Myocyte (in vitro differentiated cells): ENCODE measurements at regions not wholly inside any gene's neighbourhood (a gene's known extent, or its start where the extent isn't known, plus 50 kb on each side); places are given as distances from the start of the nearest gene placed in this dataset.
A peak's percentile ranks its signal among the peaks of the same experiment; 100 is the strongest.

ENCODE experiments used
- DNase-seq: peaks from one replicate; pipeline ENCODE4 v3.0.0-alpha.2; 2012; ENCODE audit warnings: low read depth

DNA sequence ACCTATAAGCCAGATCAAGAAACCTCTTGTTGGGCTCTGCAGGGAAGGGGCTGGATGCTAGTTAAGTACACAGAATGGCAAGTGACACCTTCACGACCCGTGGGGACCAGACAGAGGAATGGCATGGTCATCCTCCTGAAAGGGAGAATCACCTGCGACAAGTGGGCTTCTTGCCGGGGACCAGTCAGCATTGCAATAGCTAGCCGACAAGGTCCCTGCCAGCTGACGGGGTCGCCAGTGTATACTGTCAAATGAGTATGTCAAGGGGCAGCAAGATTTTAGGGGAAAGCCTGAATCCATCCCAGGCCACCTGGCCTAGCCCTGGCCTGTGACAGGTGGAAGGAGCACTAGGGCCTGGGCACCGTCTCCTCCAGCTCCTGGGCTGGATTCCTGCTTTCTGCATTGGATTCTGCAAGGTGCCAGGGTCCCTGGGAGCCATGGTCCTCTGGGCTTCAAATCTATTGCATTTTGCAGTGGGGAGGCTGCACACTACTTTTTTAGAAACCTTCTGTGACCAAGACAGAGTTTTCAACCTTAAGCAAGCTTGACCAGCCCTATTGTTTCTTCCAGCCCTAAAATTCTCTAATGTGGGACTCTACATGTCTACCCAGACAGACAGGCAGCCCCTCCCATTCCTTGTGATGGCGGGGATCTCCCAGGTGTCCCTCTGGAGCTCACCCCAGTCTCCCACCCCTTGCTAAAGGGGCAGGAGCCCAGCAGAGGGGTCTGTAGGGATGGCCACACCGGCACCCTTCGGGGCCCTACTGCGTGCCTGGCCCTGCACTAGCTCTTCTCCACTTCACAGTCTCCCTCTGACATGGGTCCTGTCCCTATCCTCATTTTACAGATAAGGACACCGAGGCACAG lies 178.5 kb downstream of the GLI2 start:
- no peak for DNase-seq

DNA sequence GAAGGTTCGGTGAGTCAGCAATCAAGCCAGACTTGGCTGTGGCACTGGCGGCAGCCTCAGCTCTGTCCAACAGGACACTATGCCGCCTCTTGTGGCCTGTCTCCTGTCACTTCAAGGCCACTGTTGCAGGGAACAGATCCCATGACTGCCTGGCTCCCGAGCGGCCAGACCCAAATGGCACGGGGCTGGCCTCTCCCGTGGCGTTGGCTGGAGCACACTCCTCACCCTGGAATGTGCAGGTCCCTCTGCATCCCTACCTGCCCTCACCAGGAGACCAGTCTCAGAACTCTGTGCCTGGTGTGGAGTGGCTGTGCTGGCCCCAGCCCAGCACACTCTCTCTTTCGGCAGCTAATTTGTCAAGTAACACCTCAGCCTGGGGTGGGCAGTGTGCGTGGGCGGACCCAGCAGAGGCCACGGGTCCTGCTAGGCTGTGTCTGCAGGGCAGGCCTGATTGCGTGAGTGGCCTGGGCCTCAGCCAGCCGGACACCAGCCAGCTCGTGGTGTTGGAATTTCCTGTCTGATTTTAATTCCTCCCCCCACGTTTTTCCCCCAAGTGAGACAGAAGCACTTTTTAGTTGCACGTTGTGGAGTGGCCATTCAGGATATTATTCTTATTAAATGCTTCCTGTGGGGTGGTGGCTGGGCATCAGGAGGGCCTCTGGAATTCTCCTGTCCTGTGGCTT lies 179.3 kb downstream of the GLI2 start:
- DNase-seq: peak; percentile 63

DNA sequence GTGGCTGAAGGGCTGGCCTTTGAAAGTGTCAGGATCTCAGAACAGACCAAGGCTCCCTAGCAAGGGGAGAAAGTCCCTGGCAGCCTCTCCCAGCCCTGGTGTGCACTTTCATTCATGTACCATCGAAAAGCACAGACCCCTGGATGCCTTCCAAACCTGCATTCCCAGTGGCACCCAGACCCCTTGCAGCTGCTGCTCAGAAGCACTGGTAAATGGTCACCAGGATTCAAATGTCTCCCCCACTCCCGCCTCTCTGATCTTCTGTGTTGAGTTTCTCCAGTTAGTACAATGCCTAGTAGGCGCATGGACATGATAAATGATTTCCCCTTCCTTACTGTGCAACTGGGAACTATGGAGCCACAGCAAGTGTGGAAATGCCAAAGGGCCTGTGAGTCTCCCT lies 180.0 kb downstream of the GLI2 start:
- peak; percentile 63 for DNase-seq

DNA sequence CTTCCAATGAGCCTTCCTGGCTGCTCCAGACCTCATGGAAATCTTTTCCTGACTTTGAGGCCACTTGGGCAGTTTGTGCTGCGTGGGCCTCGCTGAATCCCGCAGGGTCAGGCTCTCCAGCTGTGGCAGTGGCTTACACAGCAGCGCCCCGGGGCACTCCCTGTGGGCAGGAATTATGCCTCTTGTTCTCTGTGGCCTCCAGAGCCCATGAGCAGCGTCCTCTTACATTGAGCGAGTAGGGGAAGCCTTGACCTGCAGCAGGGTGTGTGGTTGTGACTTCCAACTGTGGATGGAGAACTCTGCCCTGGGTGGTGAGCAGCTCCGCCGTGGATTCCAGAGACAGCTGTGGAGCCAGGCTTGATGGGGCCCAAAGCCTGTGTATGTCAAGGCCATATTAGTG lies 180.8 kb downstream of the GLI2 start:
- DNase-seq: peak; percentile 54

DNA sequence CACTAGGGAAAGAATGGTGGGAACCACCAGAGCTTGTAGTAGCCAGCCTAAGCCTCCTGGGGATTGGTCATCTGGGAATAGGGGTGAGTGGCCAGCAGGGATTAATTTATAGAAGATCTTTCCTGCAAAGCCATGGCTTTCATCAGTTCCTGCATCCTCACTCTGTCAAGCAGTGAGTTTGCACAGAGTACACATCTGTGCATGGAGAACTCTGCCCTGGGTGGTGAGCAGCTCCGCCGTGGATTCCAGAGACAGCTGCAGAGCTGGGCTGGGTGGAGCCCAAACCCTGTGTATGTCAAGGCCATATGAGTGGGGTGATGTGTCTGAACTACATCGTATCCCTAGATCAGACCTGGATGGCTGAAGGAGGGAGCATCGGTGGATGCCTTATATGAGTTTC lies 182.2 kb downstream of the GLI2 start:
- DNase-seq: peak; percentile 54

DNA sequence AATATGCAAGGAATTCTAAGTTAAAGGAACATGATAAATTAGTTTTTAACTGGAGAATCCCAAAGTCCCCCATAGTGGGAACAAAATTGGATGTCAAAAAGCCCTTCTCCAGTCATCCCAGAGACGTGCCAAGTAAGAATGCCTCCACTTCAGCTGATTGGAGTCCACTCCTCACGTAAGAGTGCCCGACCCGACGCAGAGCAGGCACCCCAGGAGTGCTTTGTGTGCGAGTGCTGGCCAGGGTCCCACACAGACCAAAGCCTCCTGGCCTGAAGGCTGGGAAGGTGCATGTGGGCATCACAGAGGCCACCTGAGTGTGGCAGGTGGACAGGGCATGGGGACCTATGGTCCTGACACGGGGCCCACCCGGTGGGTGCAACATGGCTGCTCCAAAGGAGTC lies 183.5 kb downstream of the GLI2 start:
- DNase-seq: no peak

DNA sequence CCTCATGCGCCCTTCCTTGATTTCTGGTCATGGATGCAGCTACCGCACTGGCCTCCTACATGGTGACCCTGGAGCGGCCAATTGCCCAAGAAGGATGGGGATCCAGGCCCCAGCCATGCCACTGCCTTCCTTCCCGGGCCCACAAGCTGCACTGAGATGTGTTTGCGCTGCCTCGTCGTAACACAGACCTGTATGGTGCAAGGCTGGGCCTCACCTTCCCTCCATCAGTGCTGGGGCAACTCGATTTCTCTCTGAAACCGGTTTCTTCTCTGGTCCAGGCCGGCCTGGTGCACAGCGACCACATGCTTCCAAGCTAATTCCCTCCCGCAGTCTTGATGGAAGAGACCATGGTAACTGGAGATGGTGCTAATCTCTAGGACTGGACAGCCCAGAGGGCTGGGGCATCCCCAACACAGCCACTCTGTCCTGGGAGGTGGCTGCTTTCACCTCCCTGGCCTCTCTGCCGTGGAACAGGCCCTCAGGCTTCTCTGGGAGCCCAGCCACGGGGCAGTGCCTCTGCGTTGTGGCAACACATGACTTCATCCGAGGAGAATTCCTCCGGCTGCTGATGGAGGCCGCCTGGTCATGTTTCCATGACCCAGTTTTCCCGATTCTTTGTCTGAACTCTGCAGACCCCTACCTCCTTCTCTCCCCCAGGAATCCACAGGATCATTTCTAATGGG lies 184.2 kb downstream of the GLI2 start:
- DNase-seq: peak; percentile 66

DNA sequence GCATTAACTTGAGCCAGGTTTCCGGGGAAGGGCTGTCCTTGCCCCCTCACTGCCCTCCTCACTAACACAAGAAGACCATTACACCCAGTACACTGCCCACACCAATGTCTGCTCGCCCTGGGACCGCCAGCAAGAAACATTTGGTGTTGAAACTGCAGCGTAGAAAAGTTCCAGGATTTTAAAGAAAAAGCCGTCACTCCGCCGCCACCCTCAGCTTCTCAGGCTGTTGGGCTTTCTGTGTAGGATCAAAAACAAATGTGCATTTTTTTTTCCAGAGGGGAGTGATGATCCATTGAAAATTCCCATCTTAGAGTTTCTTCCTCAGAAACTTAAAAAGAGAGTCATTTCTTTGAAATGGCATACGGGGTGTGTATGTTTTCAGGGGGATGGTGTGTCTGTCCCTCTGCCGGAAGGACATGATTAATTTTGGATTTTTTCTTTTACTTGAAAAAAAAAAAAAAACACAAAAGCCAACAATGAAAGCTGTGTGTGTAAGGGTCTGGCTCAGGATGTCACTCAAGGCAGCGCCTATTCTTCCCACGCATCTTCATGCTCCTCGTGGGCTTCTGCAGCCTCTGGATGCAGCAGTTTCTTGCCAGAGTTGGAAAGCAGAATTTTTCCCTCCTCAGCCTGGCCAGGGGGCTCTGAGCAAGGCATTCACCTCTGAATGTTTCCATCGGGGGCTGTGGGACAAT lies 184.9 kb downstream of the GLI2 start:
- DNase-seq: no peak

DNA sequence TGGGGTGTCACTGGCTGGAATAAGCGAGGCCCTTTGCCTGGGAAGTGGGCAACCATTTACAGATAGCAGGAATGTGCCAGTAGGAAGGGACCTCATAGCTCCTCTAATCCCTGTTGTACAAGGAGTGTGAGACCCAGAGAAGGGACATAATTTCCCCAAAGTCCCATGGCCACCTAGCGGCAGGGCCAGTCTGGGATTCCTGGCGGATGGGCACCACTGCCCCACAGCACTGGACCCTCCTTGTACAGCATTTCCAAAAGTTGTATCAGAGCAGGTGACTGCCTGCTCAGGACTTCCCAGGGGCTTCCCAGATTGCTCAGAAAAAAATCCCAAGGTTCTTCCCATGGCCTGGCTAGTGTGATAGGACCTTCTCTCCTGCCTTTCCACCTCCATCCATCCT lies 185.8 kb downstream of the GLI2 start:
- no peak for DNase-seq

DNA sequence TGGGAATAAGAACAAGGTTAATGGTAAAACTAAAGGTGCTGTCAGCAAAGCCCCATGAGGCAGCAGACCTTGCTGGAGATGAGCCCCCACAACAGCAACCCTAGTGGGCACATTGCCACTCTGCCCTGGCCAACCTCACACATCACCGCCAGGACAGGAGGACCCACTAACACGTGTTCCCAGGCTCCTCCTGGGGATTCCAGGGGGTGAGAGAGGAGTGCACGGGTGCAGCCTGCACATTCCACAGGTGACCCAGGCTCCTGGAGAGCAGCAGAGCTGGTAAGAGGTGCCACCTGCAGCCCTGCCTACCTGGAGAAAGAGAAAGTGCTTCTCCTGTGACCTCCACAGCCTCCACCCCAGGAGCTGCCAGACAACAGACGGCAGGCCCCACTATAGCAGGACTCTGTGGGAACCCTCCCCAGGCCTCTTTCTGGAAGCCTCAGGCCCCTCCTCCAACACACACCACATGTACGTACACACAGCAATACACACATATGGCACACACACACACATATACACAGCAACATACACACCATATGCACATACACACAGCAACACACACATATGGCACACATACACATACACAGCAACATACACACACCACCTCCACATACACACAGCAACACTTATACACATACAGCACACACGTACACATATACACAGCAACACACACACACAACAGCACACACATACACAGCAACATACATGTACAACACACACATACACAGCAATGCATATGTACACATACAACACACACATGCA lies 187.1 kb downstream of the GLI2 start:
- DNase-seq: no peak

DNA sequence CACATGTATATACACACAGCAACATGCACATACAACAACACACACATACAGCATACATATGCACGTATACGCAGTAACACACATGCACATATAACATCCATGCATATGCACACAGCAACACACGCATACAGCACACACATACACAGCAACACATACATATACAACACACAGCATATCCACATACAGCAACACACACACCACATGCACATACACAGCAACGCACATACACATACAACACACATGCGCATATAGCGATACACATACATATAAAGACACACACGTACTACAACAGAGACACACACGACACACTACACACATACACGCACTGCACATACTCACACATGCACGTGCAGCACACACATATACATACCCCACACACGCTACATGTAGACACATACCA lies 187.8 kb downstream of the GLI2 start:
- DNase-seq: no peak

DNA sequence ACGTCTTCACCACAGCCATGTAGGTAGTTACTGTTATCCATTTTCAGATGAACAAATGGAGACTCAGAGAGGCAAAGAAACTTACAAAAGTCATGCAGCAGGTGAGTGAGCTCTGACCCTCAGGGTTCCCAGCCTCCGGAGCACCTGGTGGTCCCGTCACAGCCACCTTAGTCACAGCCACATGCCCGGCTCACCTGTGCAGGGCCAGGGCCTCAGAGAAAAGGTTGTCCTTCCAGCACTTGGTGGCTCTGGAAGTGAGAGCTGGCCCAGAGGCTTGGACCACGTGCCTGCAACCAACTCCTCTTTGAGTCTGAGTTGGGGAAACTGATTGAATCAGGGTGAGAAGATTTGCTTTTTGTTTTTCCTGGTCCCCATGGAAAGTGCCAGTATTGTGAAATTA lies 189.3 kb downstream of the GLI2 start:
- DNase-seq: no peak

DNA sequence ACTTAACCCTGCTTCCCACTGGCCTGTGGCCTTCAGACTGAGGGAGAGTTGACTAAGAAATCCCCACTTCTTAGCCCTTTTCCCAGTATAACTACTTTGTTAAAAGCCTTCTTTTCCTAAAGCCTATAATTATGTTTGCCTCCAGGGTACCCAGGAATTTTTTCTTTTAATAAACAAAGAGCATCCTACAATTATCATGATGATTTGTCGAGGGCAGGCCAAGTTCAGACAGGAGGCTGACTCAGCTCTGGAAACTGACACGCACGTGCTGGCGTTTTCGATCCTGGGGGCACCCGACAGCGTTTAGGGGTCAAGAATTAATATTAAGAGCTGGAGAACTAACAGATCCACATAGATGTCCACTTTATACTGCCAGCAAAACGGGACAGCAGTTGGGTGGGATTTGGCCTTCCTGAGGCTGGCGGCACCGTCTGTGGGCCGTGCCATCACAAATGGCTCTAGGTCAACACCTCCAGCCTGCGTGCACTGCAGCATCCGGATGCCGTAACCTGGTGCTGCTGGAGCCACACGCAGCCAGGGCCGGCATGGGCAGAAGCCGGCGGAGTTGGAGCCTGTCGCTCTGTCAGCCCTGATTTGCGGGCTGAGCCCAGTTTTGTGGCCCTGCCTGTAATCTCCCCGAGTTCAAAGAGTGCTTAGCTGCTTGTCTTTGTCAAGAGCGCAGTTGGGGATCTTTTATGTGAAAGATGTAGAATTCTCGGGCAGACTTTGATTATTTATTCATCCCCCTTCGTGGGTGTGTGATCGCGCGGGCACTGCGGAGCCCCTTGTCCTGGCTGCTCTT lies 191.0 kb downstream of the GLI2 start:
- no peak for DNase-seq

DNA sequence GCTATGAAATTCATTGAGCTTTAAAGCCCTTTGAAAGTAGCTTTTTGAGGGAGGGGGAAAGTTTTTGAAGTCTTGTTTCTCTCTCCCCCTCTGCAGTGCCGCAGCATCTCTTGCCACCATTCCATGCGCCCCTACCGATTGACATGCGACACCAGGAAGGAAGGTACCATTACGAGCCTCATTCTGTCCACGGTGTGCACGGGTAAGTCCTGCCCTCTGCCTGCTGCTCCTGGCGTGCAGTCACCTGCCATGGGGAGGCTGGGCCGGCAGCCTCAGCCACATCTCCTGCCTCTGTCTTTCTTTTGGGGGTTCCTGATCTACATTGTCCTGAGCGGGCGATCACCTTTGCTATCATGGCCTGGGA lies 191.6 kb downstream of the GLI2 start:
- no peak for DNase-seq

DNA sequence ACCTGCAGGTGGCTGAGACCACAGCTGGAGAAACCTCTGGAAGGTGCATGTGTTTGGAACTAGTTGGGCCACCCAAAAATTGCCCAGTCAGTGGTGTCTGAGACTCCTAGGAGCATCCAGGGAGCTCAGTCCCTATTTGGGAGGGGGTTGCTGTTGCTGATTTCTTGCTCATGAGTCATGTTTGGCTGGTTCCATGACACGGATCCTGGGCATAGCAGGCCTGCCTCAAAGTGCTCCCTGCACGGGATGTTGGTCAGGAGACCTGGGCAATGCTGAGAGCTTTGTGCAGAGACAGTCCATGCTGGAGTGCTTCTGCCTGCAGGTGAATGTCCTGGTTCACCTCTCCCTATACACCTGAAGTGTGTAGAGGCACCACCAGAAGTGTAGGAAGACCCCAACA lies 194.2 kb downstream of the GLI2 start:
- no peak for DNase-seq

DNA sequence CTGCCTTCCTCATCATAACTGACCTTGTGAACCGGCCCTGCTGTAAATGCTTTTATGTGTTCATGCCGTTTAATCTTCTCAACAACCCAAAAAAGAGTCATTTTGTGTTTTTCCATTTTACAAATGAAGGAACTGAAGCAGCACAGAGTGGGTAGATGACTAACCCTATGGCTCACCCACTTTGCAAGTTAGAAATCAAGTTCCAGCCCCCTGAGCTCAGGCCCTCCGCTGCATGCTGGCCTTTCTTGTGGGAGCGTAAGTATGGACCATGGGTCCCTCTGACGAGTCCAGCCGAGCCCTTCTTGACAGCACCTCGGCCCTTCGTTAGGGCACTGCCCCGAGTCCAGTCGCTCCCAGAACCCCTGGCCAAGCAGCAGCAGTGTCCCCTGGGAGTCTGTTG lies 194.6 kb downstream of the GLI2 start:
- no peak for DNase-seq

DNA sequence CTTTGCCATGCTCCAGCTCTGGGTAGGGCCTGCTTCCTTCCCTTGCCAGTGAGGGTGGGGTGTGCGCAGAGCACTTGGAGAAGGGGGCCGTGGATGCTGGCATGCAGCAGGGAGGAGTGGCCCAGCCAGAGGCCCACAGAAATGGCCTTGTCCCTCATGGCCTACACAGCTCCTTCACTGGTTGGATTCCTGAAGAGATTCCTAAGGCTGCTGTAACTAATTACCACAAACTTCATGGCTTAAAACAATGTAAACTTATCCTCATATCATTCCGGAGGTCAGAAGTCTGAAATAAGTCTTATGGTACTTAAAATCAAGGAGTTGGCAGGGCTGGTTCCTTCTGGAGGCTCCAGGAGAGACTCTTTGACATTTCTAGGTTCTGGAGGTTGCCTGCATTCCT lies 195.2 kb downstream of the GLI2 start:
- DNase-seq: no peak

DNA sequence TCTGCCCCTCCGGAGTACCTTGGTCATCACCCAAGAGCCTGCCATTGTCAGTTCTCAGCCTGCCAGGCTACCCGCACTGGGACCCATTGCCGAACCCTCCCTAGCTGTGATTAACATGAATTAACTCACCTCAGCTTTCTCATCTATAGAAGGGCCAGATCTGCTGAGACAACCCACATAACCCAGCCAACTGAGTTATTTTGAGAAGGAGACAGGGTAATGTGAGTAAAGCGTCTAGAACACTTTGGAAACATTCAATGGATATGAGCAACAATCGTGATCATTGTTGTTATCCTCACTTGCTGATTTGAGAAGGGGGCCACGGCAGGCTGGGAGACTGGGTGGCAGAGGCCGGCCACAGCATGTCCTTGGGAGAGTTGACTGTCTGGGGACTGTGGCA lies 196.8 kb downstream of the GLI2 start:
- no peak for DNase-seq

DNA sequence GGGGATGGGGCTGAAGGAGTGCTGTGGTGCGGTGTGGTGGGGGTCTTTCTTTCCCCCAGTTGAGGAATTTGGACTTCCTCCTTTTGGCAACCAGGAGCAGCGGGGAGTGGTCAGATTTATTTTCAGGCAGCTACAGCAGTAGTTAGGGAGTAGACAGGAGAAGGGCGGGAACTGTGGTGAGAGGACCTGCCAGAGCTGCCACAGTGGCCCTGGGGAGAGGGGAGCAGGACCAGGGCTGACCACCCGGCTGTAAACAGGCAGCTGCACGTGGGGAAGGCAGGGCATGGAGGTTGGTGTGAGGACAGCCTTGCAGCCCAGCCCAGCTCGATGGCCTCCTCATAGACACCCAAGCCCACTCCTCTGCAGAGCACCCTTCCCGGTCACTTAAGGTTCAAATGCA lies 197.2 kb downstream of the GLI2 start:
- peak; percentile 75 for DNase-seq
